H1 (cell line): ENCODE measurements at regions not wholly inside any gene's neighbourhood (a gene's known extent, or its start where the extent isn't known, plus 50 kb on each side); places are given as distances from the start of the nearest gene placed in this dataset.

ENCODE experiments used
- CTCF ChIA-PET: fragments of 300-600 bp; sonication (Branson Sonifier 250); formaldehyde crosslinking; loops from one replicate; lab custom pipeline; 2021; ENCODE audit not compliant: partially characterized antibody; lab: Charles Lee
- POLR2A ChIA-PET: fragments of 300-600 bp; sonication (Branson Sonifier 250); formaldehyde crosslinking; loops from one replicate; lab custom pipeline; 2021; ENCODE audit warnings: inconsistent platforms; ENCODE audit not compliant: partially characterized antibody; lab: Charles Lee
- DNase-seq, 2 experiments: peaks; one replicate each; pipeline versions ENCODE4 v3.0.0 to v3.0.0-alpha.2; 2010 to 2022; ENCODE audit warnings: low spot score in 2 of 2, low read depth in 1 of 2, mixed read lengths in 1 of 2
- FAIRE-seq: peaks from 2 replicates; lab custom pipeline; 2011; peaks lifted over from hg19 to GRCh38; lab: Jason Lieb, UNC
- H2AFZ ChIP-seq: 2 replicates; pipeline ENCODE4 v1.8.1; 2012; ENCODE audit warnings: low read length, inconsistent platforms
- H2AK5ac ChIP-seq: 2 replicates; pipeline ENCODE4 v1.6.1; 2013; ENCODE audit warnings: low read depth, low read length
- H2BK120ac ChIP-seq: replicated peaks from 2 replicates; pipeline ENCODE3; 2013; ENCODE audit warnings: low read depth, low read length, inconsistent platforms
- H2BK12ac ChIP-seq: 2 replicates; pipeline ENCODE4 v1.6.1; 2013; ENCODE audit warnings: low read depth, low read length
- H2BK15ac ChIP-seq: 2 replicates; pipeline ENCODE4 v1.6.1; 2013; ENCODE audit warnings: low read length
- H2BK20ac ChIP-seq: 2 replicates; pipeline ENCODE4 v1.6.1; 2013; ENCODE audit warnings: low read length
- H2BK5ac ChIP-seq: 2 replicates; pipeline ENCODE4 v1.6.1; 2013; ENCODE audit warnings: low read depth, low read length
- H3K14ac ChIP-seq: 2 replicates; pipeline ENCODE4 v1.6.1; 2013; ENCODE audit warnings: inconsistent platforms; ENCODE audit not compliant: insufficient read length
- H3K18ac ChIP-seq: 2 replicates; pipeline ENCODE4 v1.6.1; 2013; ENCODE audit warnings: low read length; ENCODE audit errors: extremely low read depth
- H3K23ac ChIP-seq: 2 replicates; pipeline ENCODE4 v1.6.1; 2013; ENCODE audit warnings: inconsistent platforms; ENCODE audit not compliant: insufficient read length
- H3K23me2 ChIP-seq: 2 replicates; pipeline ENCODE4 v1.6.1; 2013; ENCODE audit warnings: low read depth, low read length
- H3K27ac ChIP-seq: 2 replicates; pipeline ENCODE4 v1.6.1; 2011; ENCODE audit warnings: low read depth, low read length, inconsistent platforms
- H3K27me3 ChIP-seq, 4 experiments: replicated peaks in 1 of 4; 1 replicate in 1 of 4; 2 replicates in 3 of 4; pipeline versions ENCODE4 v1.6.1 to v1.8.1; 2011 to 2013; ENCODE audit warnings: low read length in 3 of 4, mild to moderate bottlenecking in 3 of 4, inconsistent platforms in 2 of 4, mixed read lengths in 2 of 4, moderate library complexity in 1 of 4; ENCODE audit not compliant: control insufficient read depth in 3 of 4, insufficient read depth in 3 of 4; ENCODE audit errors: extremely low read depth in 1 of 4
- H3K36me3 ChIP-seq, 4 experiments: 2 replicates each; pipeline versions ENCODE4 v1.6.1 to v1.8.1; 2011 to 2013; ENCODE audit warnings: mild to moderate bottlenecking in 4 of 4, low read length in 3 of 4, moderate library complexity in 2 of 4, control low read depth in 1 of 4, inconsistent platforms in 1 of 4; ENCODE audit not compliant: insufficient read depth in 4 of 4, control insufficient read depth in 2 of 4
- H3K4ac ChIP-seq: replicated peaks from 2 replicates; pipeline ENCODE3; 2013; ENCODE audit warnings: low read length, low read depth, mixed read lengths, inconsistent platforms; ENCODE audit not compliant: insufficient read length
- H3K4me1 ChIP-seq, 4 experiments: replicated peaks in 1 of 4; 1 replicate in 1 of 4; 2 replicates in 3 of 4; pipeline versions ENCODE4 v1.6.1 to v1.8.1; 2011 to 2013; ENCODE audit warnings: low read length in 3 of 4, inconsistent platforms in 2 of 4, mixed read lengths in 1 of 4; ENCODE audit not compliant: insufficient read depth in 4 of 4, control insufficient read depth in 3 of 4
- H3K4me2 ChIP-seq, 2 experiments: 2 replicates each; pipeline versions ENCODE4 v1.6.1 to v1.8.1; 2011 to 2013; ENCODE audit warnings: low read depth in 2 of 2, low read length in 2 of 2, control low read depth in 1 of 2, inconsistent platforms in 1 of 2, mild to moderate bottlenecking in 1 of 2; ENCODE audit not compliant: insufficient read depth in 1 of 2
- H3K4me3 ChIP-seq, 4 experiments: fragments of 200-600, 300-600 bp in 1 of 4; sonication (generic), shearing (Covaris generic), sonication (Bioruptor Twin) in 1 of 4; 2 replicates each; pipeline versions ENCODE4 v1.5.1 to v1.8.1; 2011 to 2016; ENCODE audit warnings: low read length in 4 of 4, low read depth in 3 of 4, control low read depth in 2 of 4, inconsistent platforms in 2 of 4, mild to moderate bottlenecking in 2 of 4, mixed read lengths in 1 of 4, moderate library complexity in 1 of 4; ENCODE audit not compliant: insufficient read depth in 2 of 4; ENCODE audit errors: extremely low read depth in 1 of 4
- H3K56ac ChIP-seq: replicated peaks from 2 replicates; pipeline ENCODE3; 2013; ENCODE audit warnings: low read depth, mild to moderate bottlenecking, mixed read lengths, low read length, inconsistent platforms; ENCODE audit not compliant: insufficient read length
- H3K79me1 ChIP-seq: 2 replicates; pipeline ENCODE4 v1.6.1; 2013; ENCODE audit warnings: low read depth, low read length, control low read depth
- H3K79me2 ChIP-seq, 2 experiments: 2 replicates each; pipeline versions ENCODE4 v1.6.1 to v1.8.1; 2012 to 2013; ENCODE audit warnings: low read length in 2 of 2, mild to moderate bottlenecking in 2 of 2, inconsistent platforms in 1 of 2; ENCODE audit not compliant: insufficient read depth in 2 of 2, control insufficient read depth in 1 of 2
- H3K9ac ChIP-seq, 4 experiments: replicated peaks in 1 of 4; 1 replicate in 1 of 4; 2 replicates in 3 of 4; pipeline versions ENCODE4 v1.6.1 to v1.8.1; 2011 to 2013; ENCODE audit warnings: low read depth in 3 of 4, low read length in 3 of 4, control low read depth in 2 of 4, mild to moderate bottlenecking in 2 of 4, moderate library complexity in 2 of 4, inconsistent platforms in 1 of 4; ENCODE audit errors: extremely low read depth in 1 of 4
- H3K9me3 ChIP-seq, 2 experiments: 2 replicates each; pipeline versions ENCODE4 v1.6.1 to v1.8.1; 2012 to 2013; ENCODE audit warnings: mild to moderate bottlenecking in 2 of 2, moderate library complexity in 2 of 2, control low read depth in 1 of 2, inconsistent platforms in 1 of 2, low read depth in 1 of 2, low read length in 1 of 2, mixed read lengths in 1 of 2; ENCODE audit not compliant: insufficient read depth in 2 of 2
- H4K20me1 ChIP-seq, 2 experiments: replicated peaks in 1 of 2; 2 replicates each; pipeline versions ENCODE3 to v1.8.1; 2011 to 2013; ENCODE audit warnings: inconsistent platforms in 2 of 2, low read length in 2 of 2, mild to moderate bottlenecking in 1 of 2; ENCODE audit not compliant: insufficient read depth in 2 of 2, control insufficient read depth in 1 of 2
- H4K5ac ChIP-seq: 2 replicates; pipeline ENCODE4 v1.6.1; 2013; ENCODE audit warnings: low read length, low read depth, mixed read lengths, inconsistent platforms; ENCODE audit not compliant: insufficient read length
- H4K8ac ChIP-seq: 2 replicates; pipeline ENCODE4 v1.8.0; 2013; ENCODE audit warnings: mild to moderate bottlenecking, moderate library complexity, low read length, inconsistent platforms; ENCODE audit not compliant: insufficient read depth; ENCODE audit errors: extremely low read depth
- H4K91ac ChIP-seq: replicated peaks from 2 replicates; pipeline ENCODE3; 2013; ENCODE audit warnings: low read length, mixed read lengths, inconsistent platforms; ENCODE audit not compliant: insufficient read length
- ASH2L ChIP-seq: fragments of 200-600, 300-600 bp; sonication (generic); IDR thresholded peaks from one replicate; pipeline ENCODE4 v1.7.1; 2017; ENCODE audit warnings: low read length
- CEBPB ChIP-seq: IDR thresholded peaks from 2 replicates; pipeline ENCODE4 v1.6.1; 2012; ENCODE audit warnings: low read depth, low read length
- JUN ChIP-seq: IDR thresholded peaks from 2 replicates; pipeline ENCODE4 v1.6.1; 2011; ENCODE audit warnings: low read depth, mild to moderate bottlenecking, improper control_type of control experiment, low read length
- JUND ChIP-seq: IDR thresholded peaks from 2 replicates; pipeline ENCODE4 v1.6.1; 2011; ENCODE audit warnings: mild to moderate bottlenecking, improper control_type of control experiment, low read length
- POLR2AphosphoS5 ChIP-seq: IDR thresholded peaks from 2 replicates; pipeline ENCODE4 v1.6.1; 2011; ENCODE audit warnings: low read depth, low read length
- WGBS, 2 experiments: shearing (Covaris generic) in 1 of 2; methylation state at CpG; one replicate each; pipeline versions ENCODE4 v1.1.6 to v1.1.7; 2013 to 2015; ENCODE audit warnings: low lambda C conversion rate in 2 of 2, mixed read lengths in 2 of 2, inconsistent platforms in 1 of 2, low coverage in 1 of 2, missing lambda C conversion rate in 1 of 2; ENCODE audit not compliant: insufficient replicate concordance in 2 of 2, insufficient coverage in 1 of 2, insufficient read length in 1 of 2; ENCODE audit errors: extremely low coverage in 1 of 2, missing lambda C conversion rate in 1 of 2; 5-methylcytosine and 5-hydroxymethylcytosine counted together

DNA sequence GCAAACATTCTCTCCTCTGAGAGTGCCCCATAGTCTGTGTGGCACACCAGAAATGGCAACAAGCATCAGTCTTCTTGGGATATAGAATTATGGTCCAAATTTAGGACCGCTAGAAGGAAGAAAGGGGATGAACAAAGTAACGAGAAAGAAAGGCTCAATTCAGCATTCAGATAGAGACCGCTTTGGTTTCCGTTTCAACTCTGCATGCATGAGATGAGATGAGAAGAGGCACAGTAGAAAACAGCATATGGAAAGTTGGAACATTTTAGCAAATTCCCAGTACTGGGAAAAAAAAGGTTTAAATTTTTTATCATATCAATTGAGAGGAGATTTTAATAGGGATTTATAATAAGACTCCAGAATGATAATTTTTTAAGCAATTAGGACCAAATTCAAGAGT lies 595.5 kb upstream of the CHRM3 start:
- H3K23ac ChIP-seq: no peak overlapping the region
- FAIRE-seq (no peak), DNase-seq (no peak)
- H2BK5ac ChIP-seq: no peak overlapping the region
- H3K18ac ChIP-seq: no peak overlapping the region
- no peaks in the 10 kb centered on the region for H3K36me3 ChIP-seq
- H2BK15ac ChIP-seq: no peak overlapping the region
- no peaks in the 10 kb centered on the region for H3K23me2 ChIP-seq
- H2AFZ ChIP-seq: no peak overlapping the region
- no peak overlapping the region for H4K5ac ChIP-seq
- no peaks in the 10 kb centered on the region for H3K4me1 ChIP-seq
- CTCF ChIA-PET: interaction anchor here (1.1 kb wide), 1 partner anchor 15 kb away, joined by 3 read pairs; no protein-coding TSS in a partner anchor
- H3K9me3 ChIP-seq: no peaks in the 10 kb centered on the region
- H3K4ac ChIP-seq: no peak overlapping the region
- no peaks in the 10 kb centered on the region for H4K20me1 ChIP-seq
- H4K91ac ChIP-seq: no peak overlapping the region
- no peak overlapping the region for H4K8ac ChIP-seq
- H3K14ac ChIP-seq: no peak overlapping the region
- H3K4me3 ChIP-seq: no peak overlapping the region
- H2BK12ac ChIP-seq: no peak overlapping the region
- 91% methylated on average over 4 of the region's 4 CpGs; no CpG with 5 or more reads in 1 of the 2 experiments for WGBS, 2 experiments
- H3K79me1 ChIP-seq: no peaks in the 10 kb centered on the region
- H2AK5ac ChIP-seq: no peak overlapping the region
- TF ChIP-seq JUND (no peak), POLR2AphosphoS5 (no peak), JUN (no peak), CEBPB (no peak), ASH2L (no peak)
- no peak overlapping the region for H2BK120ac ChIP-seq
- no peaks in the 10 kb centered on the region for H3K79me2 ChIP-seq
- no peak overlapping the region for H3K9ac ChIP-seq
- H2BK20ac ChIP-seq: no peak overlapping the region
- H3K56ac ChIP-seq: no peak overlapping the region
- H3K27ac ChIP-seq: no peak overlapping the region
- H3K4me2 ChIP-seq: no peak overlapping the region
- POLR2A ChIA-PET: no interaction called here
- H3K27me3 ChIP-seq: no peaks in the 10 kb centered on the region
